CD4-positive, alpha-beta T cell (primary cell): ENCODE measurements at regions not wholly inside any gene's neighbourhood (a gene's known extent, or its start where the extent isn't known, plus 50 kb on each side); places are given as distances from the start of the nearest gene placed in this dataset.

Source experiments
- ATAC-seq: fragments of 200-7000 bp; cut with Tn5 transposase; one replicate; pipeline ENCODE4 v1.10.0; 2022; ENCODE audit warnings: mild to moderate bottlenecking; ENCODE audit not compliant: poor library complexity
- CTCF ChIA-PET: fragments of 350-600 bp; sonication (Branson Sonifier 250); formaldehyde crosslinking; loops from one replicate; lab custom pipeline; 2021; ENCODE audit warnings: antibody characterized with exemption, inconsistent platforms; lab: Charles Lee
- POLR2A ChIA-PET: fragments of 350-600 bp; sonication (Branson Sonifier 250); formaldehyde crosslinking; loops from one replicate; lab custom pipeline; 2021; ENCODE audit warnings: antibody characterized with exemption, inconsistent platforms; lab: Charles Lee
- DNase-seq, 14 experiments: peaks; one replicate each; pipeline ENCODE4 v3.0.0-alpha.2; 2013 to 2020; ENCODE audit warnings: mixed read lengths in 2 of 14
- H3K27ac ChIP-seq, 2 donors: one replicate each; pipeline versions ENCODE4 v1.5.1 to v1.7.0; 2013; ENCODE audit warnings: low read length in 2 of 2, low read depth in 1 of 2, mild to moderate bottlenecking in 1 of 2
- H3K27me3 ChIP-seq, 2 experiments: 1 replicate in 1 of 2; 2 replicates in 1 of 2; pipeline versions ENCODE4 v1.6.1 to v1.7.0; 2013; ENCODE audit warnings: low read length in 2 of 2, control low read depth in 1 of 2, mild to moderate bottlenecking in 1 of 2, moderate library complexity in 1 of 2; ENCODE audit not compliant: insufficient read depth in 2 of 2, control insufficient read depth in 1 of 2
- H3K36me3 ChIP-seq: one replicate; pipeline ENCODE4 v1.6.1; 2013; ENCODE audit warnings: low read length, control low read depth; ENCODE audit not compliant: insufficient read depth
- H3K4me1 ChIP-seq: one replicate; pipeline ENCODE4 v1.6.1; 2013; ENCODE audit warnings: low read length, control low read depth; ENCODE audit not compliant: insufficient read depth
- H3K4me3 ChIP-seq: one replicate; pipeline ENCODE4 v1.5.1; 2013; ENCODE audit warnings: mild to moderate bottlenecking, low read length, moderate library complexity
- H3K9me3 ChIP-seq, 2 experiments: 1 replicate in 1 of 2; 2 replicates in 1 of 2; pipeline versions ENCODE4 v1.6.1 to v1.7.0; 2013; ENCODE audit warnings: low read length in 2 of 2, mild to moderate bottlenecking in 2 of 2, control low read depth in 1 of 2, moderate library complexity in 1 of 2; ENCODE audit not compliant: control insufficient read depth in 1 of 2, insufficient read depth in 1 of 2
- H3K27ac Mint-ChIP-seq: one replicate; pipeline ENCODE4 v1.8.0; 2020; ENCODE audit warnings: mixed read lengths
- H3K27me3 Mint-ChIP-seq: one replicate; pipeline ENCODE4 v1.8.0; 2021; ENCODE audit warnings: mixed read lengths
- H3K36me3 Mint-ChIP-seq: one replicate; pipeline ENCODE4 v1.8.0; 2021; ENCODE audit warnings: low read depth, mixed read lengths
- H3K4me1 Mint-ChIP-seq: one replicate; pipeline ENCODE4 v1.8.0; 2021; ENCODE audit warnings: low read depth, mixed read lengths
- H3K4me3 Mint-ChIP-seq: one replicate; pipeline ENCODE4 v1.8.0; 2020; ENCODE audit warnings: mild to moderate bottlenecking, mixed read lengths
- H3K9me3 Mint-ChIP-seq: one replicate; pipeline ENCODE4 v1.8.0; 2020; ENCODE audit warnings: mixed read lengths
- CTCF ChIP-seq: fragments of 200-600 bp; IDR thresholded peaks from one replicate; pipeline ENCODE4 v1.8.0; 2022; ENCODE audit warnings: antibody characterized with exemption, mild to moderate bottlenecking
- intact Hi-C, 2 experiments: fragments of 100-400 bp; cut with DNase I in 1 of 2; cut with micrococcal nuclease in 1 of 2; formaldehyde crosslinking; loops; one replicate each; pipeline versions ENCODE4 v1.15.1 to v1.9.0; 2023 to 2025; cut with DNase I, micrococcal nuclease

GRCh38 chr4:138035781-138036258 is 206.3 kb downstream of the SLC7A11 start:
- peak; percentile 5 for TF ChIP-seq CTCF
- no peak for ATAC-seq
- no peaks in the 10 kb centered on the region for H3K9me3 Mint-ChIP-seq
- no peak overlapping the region for H3K4me3 ChIP-seq
- H3K4me3 Mint-ChIP-seq, result no peak overlapping the region
- no peaks in the 10 kb centered on the region for H3K9me3 ChIP-seq
- peak in 3 of 14 experiments; percentile 10 to 21 (median 16) for DNase-seq
- no peaks in the 10 kb centered on the region for H3K36me3 Mint-ChIP-seq
- CTCF ChIA-PET, result no interaction called here
- intact Hi-C loops, result no loop called here
- H3K36me3 ChIP-seq, result no peaks in the 10 kb centered on the region
- H3K27ac ChIP-seq, result no peak overlapping the region
- POLR2A ChIA-PET, result no interaction called here
- H3K27me3 Mint-ChIP-seq, result no peaks in the 10 kb centered on the region
- no peak overlapping the region for H3K27ac Mint-ChIP-seq
- no peaks in the 10 kb centered on the region for H3K27me3 ChIP-seq
- H3K4me1 ChIP-seq, result no peaks in the 10 kb centered on the region
- no peaks in the 10 kb centered on the region for H3K4me1 Mint-ChIP-seq

GRCh38 chr4:138034871-138035270 is 207.3 kb downstream of the SLC7A11 start:
- no peaks in the 10 kb centered on the region for H3K36me3 Mint-ChIP-seq
- TF ChIP-seq CTCF, result no peak
- no peaks in the 10 kb centered on the region for H3K4me1 Mint-ChIP-seq
- intact Hi-C loops, result no loop called here
- no peak overlapping the region for H3K4me3 ChIP-seq
- H3K4me1 ChIP-seq, result no peaks in the 10 kb centered on the region
- no peaks in the 10 kb centered on the region for H3K9me3 Mint-ChIP-seq
- no peak overlapping the region for H3K27ac Mint-ChIP-seq
- H3K27me3 ChIP-seq, result no peaks in the 10 kb centered on the region
- H3K27ac ChIP-seq, result no peak overlapping the region
- H3K4me3 Mint-ChIP-seq, result no peak overlapping the region
- H3K9me3 ChIP-seq, result no peaks in the 10 kb centered on the region
- no peak for DNase-seq
- POLR2A ChIA-PET, result interaction anchor here (0.5 kb wide), 1 partner anchor 162 kb away, joined by 3 read pairs; no protein-coding TSS in a partner anchor
- H3K27me3 Mint-ChIP-seq, result no peaks in the 10 kb centered on the region
- CTCF ChIA-PET, result no interaction called here
- ATAC-seq, result no peak
- H3K36me3 ChIP-seq, result no peaks in the 10 kb centered on the region

- no peaks in the 10 kb centered on the region for H3K27me3 Mint-ChIP-seq
- no peak overlapping the region for H3K4me3 Mint-ChIP-seq
- H3K4me3 ChIP-seq, result no peak overlapping the region
- H3K4me1 Mint-ChIP-seq, result no peaks in the 10 kb centered on the region
- no peaks in the 10 kb centered on the region for H3K9me3 Mint-ChIP-seq
- intact Hi-C loops, result no loop called here
- ChIA-PET CTCF (no interaction called here), POLR2A (no interaction called here)
- no peaks in the 10 kb centered on the region for H3K36me3 Mint-ChIP-seq
- H3K27ac ChIP-seq, result no peak overlapping the region
- no peaks in the 10 kb centered on the region for H3K9me3 ChIP-seq
- H3K27me3 ChIP-seq, result no peaks in the 10 kb centered on the region
- no peak for DNase-seq
- no peak for TF ChIP-seq CTCF
- H3K27ac Mint-ChIP-seq, result no peak overlapping the region
- no peaks in the 10 kb centered on the region for H3K4me1 ChIP-seq
- H3K36me3 ChIP-seq, result no peaks in the 10 kb centered on the region
- ATAC-seq, result no peak
Observed at GRCh38 chr4:138032222-138032621, 209.9 kb downstream of the SLC7A11 start.
